HG02852 (cell line): ENCODE measurements at regions not wholly inside any gene's neighbourhood (a gene's known extent, or its start where the extent isn't known, plus 50 kb on each side); places are given as distances from the start of the nearest gene placed in this dataset.
"Not testable (repeated sequence)": the region's sequence is repeated elsewhere in the genome, so short reads cannot be mapped to it uniquely, and the experiment has no call there.

Experiments
- ATAC-seq: cut with Tn5 transposase; IDR thresholded peaks from one replicate; pipeline ENCODE4 v1.9.1; 2021; ENCODE audit warnings: mild to moderate bottlenecking, moderate library complexity; ENCODE audit not compliant: unreplicated experiment

- no peak for ATAC-seq
These were observed 804.6 kb downstream of the EPHA3 start for GRCh38 chr3:89912031-89912430.

GRCh38 chr3:89923921-89924610 lies 816.6 kb downstream of the EPHA3 start:
- no peak for ATAC-seq

DNA sequence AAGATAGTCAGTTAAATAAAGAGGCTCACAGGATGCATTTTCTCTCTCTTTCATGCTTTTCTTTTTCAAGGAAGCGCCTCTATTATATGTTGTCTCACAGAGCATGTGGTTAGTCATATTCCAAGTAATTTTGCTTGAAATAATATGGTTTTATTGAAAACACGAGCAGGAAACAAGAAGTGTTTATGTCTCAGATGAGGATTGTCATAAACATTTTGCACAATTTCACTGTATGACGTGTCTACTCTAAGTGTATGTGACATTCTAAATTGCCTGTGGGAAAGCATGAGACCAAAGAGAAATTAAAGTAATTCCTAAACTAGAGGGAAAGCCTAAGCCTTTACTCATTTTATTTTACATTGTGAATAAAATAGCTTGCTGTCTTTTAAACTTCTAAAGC lies 818.6 kb downstream of the EPHA3 start:
- no peak for ATAC-seq

DNA sequence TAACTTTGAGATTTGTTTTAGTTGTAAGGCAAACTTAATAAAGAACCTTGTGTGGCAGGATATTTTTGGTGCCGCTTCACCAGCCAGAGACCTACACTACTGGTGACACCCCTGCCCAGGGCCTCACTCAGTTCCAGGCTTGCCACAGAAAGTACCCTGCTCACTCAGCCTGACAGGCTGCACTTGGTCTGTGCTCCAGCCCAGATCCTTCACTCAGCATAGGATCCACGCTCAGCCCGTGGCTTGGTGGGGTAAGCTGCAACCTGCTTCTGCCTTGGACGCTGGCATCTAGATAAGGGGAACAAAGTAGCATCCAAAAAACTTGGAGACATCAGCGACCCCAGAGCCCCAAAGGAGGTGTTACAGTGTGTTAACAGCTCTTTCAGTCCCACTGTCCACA lies 825.5 kb downstream of the EPHA3 start:
- no peak for ATAC-seq

DNA sequence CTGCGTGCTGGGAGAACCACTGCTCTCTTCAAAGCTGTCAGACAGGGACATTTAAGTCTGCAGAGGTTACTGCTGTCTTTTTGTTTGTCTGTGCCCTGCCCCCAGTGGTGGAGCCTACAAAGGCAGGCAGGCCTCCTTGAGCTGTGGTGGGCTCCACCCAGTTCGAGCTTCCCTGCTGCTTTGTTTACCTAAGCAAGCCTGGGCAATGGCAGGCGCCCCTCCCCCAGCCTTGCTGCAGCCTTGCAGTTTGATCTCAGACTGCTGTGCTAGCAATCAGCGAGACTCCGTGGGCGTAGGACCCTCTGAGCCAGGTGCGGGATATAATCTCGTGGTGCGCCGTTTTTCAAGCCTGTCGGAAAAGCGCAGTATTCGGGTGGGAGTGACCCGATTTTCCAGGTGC lies 837.0 kb downstream of the EPHA3 start:
- not testable (repeated sequence) for ATAC-seq

DNA sequence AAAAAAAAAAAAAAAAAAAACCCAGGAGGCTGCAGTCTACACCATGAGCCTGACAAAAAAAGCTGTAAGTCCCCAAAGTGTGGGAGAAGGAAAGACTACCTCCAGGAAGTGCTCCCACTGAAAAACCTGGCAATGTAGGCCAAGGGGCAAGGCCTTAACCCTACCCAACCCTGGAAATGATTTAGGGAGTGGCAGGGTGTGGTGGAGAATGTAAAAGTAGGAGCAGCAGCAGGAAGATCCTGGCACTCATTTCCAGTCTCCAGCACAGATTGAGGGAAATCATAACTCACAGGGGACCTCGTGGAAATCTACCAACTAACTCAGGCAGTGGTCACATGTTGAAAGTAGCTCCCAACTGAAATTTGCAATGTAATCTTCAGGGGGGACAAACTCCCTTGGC lies 839.5 kb downstream of the EPHA3 start:
- no peak for ATAC-seq

- ATAC-seq = no peak
These were observed 840.0 kb downstream of the EPHA3 start for GRCh38 chr3:89947337-89947954.

DNA sequence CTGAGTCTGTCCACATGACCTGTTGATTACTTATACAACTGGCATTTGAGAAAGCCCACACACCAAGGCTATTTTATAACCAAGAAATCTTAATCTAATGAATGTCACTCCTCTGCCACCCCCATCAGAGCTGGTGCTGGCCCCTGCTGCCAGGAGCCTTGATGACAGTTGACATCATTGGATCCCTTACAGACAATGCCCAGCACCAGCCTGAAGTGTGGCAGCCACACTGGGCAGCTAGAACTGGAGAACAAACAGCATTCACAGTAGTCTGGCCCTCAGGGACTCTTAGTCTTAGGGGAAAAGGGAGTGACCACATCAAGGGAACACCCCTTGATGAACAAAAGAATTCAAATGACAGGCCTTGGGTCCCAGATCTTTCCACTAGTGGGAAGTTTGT lies 840.6 kb downstream of the EPHA3 start:
- no peak for ATAC-seq

GRCh38 chr3:89950772-89951171 lies 843.4 kb downstream of the EPHA3 start:
- ATAC-seq = no peak

- ATAC-seq = no peak
These were observed 846.7 kb downstream of the EPHA3 start for GRCh38 chr3:89954137-89954536.

- ATAC-seq = no peak
These were observed 847.7 kb downstream of the EPHA3 start for GRCh38 chr3:89955156-89955555.

GRCh38 chr3:89957451-89957850 lies 850.0 kb downstream of the EPHA3 start:
- no peak for ATAC-seq

GRCh38 chr3:89958163-89958562 lies 850.7 kb downstream of the EPHA3 start:
- ATAC-seq = not testable (repeated sequence)

GRCh38 chr3:89964347-89964746 lies 856.9 kb downstream of the EPHA3 start:
- ATAC-seq = no peak

- no peak for ATAC-seq
These were observed 859.6 kb downstream of the EPHA3 start for GRCh38 chr3:89966877-89967665.

DNA sequence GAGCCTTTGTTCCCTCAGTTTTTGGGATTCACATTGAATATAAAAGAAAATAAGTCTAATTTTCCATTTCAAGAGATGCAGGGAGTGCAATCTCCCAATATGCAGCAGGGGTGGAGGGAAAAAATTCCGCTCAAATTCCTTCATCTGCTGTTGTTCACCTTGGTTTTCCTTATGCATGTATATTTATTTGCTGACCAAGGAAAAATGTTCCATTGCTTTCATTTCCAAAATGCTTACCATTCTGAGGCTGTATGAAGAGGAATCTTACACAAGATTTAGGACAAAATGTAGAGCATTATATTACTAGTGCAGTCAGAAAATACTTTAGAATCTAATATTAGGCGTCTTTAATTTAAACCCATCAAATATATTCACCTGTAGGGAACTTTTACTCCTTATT lies 863.9 kb downstream of the EPHA3 start:
- no peak for ATAC-seq

DNA sequence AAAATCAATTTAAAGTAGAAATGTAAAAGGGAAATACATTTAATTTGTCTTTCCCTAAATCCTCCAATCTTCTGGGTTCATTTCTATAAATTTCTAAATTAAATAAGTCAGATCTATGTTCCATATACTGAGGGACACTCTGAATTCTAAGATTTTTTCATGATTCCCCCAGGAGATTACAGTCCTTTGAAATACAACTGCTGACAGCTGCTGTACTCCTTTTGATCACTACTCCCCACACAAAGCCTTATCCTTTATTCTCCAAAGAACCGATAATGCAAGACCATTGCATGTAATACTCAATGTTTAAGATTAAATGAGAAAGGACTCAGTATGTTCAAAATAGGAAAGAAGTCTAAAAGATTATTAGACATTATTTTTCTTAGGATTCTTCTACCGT lies 865.7 kb downstream of the EPHA3 start:
- ATAC-seq = no peak

DNA sequence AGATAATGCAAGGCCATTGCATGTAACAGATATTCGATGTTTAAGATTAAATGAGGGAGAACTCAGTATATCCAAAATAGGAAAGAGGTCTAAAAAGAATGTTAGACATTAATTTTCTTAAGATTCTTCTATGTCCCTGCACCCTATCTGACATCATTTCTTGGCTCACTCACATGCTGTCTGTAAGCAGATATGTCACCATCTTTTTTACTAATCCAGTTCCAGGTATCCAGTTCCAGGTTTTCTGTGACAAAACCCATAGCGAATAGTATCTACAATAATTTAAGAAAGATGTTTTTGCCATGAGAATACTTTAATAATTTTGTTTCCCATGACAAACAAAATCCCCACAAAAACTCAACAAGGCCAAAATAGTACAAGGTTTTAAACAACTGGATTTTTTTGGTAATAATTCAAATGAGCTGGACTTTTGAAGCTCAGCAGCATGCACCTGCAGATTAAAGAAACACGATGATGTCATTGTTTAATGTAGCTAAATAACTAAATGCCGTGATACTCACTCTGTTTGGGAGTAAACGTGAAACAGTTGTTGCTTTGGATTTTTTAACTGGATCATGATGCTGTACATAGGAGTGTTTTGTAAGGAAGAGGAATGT lies 867.6 kb downstream of the EPHA3 start:
- ATAC-seq = no peak

DNA sequence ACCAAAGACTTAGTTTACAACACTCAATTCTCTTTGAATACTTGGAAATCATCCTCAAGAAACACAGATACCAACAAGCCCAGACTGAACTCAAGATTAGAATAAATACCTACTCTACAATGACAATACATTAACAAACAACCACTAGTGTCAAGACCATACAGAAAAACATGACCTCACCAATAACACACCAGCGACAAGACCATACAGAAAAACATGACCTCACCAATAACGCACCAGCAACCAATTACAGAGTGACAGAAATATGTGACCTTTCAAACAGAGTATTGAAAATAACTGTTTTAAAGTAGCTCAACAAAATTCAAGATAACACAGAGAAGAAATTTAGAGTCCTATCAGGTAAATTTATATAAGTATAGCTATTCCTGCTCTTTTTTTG lies 876.0 kb downstream of the EPHA3 start:
- no peak for ATAC-seq

DNA sequence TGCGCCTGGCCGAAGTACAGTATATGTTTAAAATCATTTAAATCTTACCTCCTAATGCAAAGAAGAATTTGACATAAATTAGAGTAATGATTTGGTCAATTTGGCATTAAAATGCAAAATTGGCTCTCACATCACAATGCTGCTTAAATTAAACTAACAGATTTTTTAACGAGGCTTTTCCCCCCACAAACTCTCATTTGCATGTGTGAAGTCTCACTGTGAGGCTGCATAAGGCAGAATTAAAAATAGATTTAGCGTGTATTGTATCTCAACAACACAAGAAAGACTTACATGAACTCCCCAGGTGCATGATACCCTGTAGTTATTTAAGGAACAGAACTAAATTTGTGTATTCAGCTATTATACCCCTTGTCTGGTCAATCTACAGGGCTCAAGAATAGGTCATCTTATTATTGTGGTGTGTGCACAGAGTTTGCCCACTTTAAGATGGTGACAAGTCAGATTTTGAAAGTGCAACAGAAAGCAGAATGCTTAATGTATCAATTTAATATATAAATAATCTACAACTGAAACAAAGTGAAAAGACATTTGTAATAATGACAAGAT lies 897.9 kb downstream of the EPHA3 start:
- no peak for ATAC-seq

DNA sequence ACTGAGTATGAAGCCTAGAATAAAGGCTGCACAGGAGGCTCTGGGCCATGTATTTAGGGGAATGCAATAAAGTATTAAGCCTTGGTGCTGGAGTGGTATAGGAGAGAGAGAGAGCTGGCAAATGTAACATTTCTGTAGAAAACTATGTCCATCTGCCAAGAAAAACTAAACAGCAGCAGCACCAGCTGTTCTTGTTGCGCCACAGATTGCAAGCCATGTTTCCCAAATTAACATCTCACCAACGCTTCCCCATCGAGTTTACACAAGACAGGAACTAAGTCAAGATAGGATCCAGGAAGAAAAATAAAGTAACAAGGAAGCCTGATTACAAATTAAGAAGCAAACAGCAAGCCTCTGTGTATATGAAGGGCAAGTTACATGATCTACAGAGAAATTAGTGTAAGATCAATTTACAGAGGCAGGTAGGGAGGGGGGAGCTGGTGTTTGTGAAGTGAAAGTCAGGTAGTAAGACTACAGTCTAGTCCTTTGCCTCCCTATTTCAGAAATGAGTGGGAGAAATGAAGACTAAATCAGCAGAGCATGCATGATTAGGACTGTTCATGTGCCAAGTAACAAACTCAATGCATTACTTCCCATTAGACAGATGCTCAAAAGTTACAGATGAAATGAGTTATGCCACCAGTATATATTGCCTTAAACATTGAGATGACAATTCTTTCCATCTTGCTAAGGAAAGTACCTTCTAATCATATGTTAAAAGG lies 900.5 kb downstream of the EPHA3 start:
- no peak for ATAC-seq
